ENCODE measurements at regions not wholly inside any gene's neighbourhood (a gene's known extent, or its start where the extent isn't known, plus 50 kb on each side); places are given as distances from the start of the nearest gene placed in this dataset.

DNA sequence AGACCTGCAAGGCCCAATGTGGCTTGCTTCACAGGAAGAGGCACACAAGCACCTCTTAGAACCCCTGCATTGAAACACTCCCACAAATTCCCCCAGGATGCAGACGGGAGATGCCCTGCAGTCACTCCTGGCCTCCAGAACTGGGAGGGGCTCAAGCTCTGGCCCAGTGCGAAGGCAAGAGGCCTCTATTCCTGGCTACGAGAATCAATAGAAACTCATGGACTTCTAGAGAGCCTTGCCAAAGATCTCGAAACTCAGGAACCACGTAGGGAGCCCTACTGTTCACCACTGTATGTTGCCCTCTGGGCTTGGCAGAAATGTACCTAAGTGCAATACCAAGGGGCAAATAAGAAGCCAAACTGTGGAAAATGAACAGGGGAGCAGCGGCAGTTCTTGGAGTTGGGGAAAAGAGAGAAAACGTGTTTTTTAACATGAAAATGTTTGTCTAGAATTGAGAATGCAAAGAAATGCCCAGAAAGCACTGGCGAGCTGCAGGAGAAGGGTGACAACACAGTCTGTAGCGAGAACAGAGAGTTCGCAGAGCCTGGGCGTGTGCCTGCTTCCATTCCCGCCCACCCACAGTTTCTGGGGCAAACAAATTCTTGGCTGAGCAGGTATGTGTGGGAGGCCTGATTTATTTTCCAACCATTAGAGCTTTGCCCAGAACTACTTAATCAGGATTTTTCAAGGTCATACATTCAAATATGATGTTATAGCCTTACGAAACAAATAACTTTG is 260.5 kb upstream of the KLF14 start:
- no peak for DNase-seq (ENCODE audit: low read depth)
- Histone ChIP-seq H3K36me3 (ENCODE audit: control insufficient read depth, insufficient read depth, low read length) (no peaks in the 10 kb centered on the region), H3K4me3 (ENCODE audit: low read depth, low read length) (no peak overlapping the region), H3K27me3 (ENCODE audit: control insufficient read depth, insufficient read depth, low read length) (no peaks in the 10 kb centered on the region)
- POLR2A ChIA-PET, result interaction anchor here (0.6 kb wide), 1 partner anchor 71 kb away, joined by 3 read pairs; no protein-coding TSS in a partner anchor
- CTCF ChIA-PET, result interaction anchor here (0.6 to 4.2 kb wide), 4 partner anchors 12 to 153 kb away, joined by 3 to 31 read pairs (median 12); no protein-coding TSS in a partner anchor
- TF ChIP-seq, protein P1, sequence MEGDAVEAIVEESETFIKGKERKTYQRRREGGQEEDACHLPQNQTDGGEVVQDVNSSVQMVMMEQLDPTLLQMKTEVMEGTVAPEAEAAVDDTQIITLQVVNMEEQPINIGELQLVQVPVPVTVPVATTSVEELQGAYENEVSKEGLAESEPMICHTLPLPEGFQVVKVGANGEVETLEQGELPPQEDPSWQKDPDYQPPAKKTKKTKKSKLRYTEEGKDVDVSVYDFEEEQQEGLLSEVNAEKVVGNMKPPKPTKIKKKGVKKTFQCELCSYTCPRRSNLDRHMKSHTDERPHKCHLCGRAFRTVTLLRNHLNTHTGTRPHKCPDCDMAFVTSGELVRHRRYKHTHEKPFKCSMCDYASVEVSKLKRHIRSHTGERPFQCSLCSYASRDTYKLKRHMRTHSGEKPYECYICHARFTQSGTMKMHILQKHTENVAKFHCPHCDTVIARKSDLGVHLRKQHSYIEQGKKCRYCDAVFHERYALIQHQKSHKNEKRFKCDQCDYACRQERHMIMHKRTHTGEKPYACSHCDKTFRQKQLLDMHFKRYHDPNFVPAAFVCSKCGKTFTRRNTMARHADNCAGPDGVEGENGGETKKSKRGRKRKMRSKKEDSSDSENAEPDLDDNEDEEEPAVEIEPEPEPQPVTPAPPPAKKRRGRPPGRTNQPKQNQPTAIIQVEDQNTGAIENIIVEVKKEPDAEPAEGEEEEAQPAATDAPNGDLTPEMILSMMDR (IDR thresholded peaks at IDR 0.05; ENCODE audit: insufficient read depth, low read depth, low read length), result no peak

GRCh38 chr7:130995252-130996081 is 261.5 kb upstream of the KLF14 start:
- Histone ChIP-seq H3K27me3 (ENCODE audit: control insufficient read depth, insufficient read depth, low read length) (no peaks in the 10 kb centered on the region), H3K4me3 (ENCODE audit: low read depth, low read length) (no peak overlapping the region), H3K36me3 (ENCODE audit: control insufficient read depth, insufficient read depth, low read length) (no peaks in the 10 kb centered on the region)
- ChIA-PET POLR2A (interaction anchor here (0.6 kb wide), 1 partner anchor 72 kb away, joined by 3 read pairs; no protein-coding TSS in a partner anchor), CTCF (interaction anchor here (0.7 to 4.2 kb wide), 6 partner anchors 8 to 158 kb away, joined by 3 to 31 read pairs (median 8); no protein-coding TSS in a partner anchor)
- DNase-seq (ENCODE audit: low read depth), result no peak
- TF ChIP-seq, protein P1 (IDR thresholded peaks at IDR 0.05; ENCODE audit: insufficient read depth, low read depth, low read length), result no peak

- POLR2A ChIA-PET, result no interaction called here
- H3K4me3 ChIP-seq (ENCODE audit: low read depth, low read length), result no peak overlapping the region
- no peak for DNase-seq (ENCODE audit: low read depth)
Measured at GRCh38 chr7:130996205-130996832, 262.3 kb upstream of the KLF14 start.

GRCh38 chr7:130996833-130997231 is 262.8 kb upstream of the KLF14 start:
- DNase-seq (ENCODE audit: low read depth), result no peak
- ChIA-PET CTCF (interaction anchor here (0.6 to 4.2 kb wide), 9 partner anchors 9 to 531 kb away, joined by 3 to 31 read pairs (median 4); no protein-coding TSS in a partner anchor), POLR2A (no interaction called here)
- Histone ChIP-seq H3K4me3 (ENCODE audit: low read depth, low read length) (no peak overlapping the region), H3K36me3 (ENCODE audit: control insufficient read depth, insufficient read depth, low read length) (no peaks in the 10 kb centered on the region), H3K27me3 (ENCODE audit: control insufficient read depth, insufficient read depth, low read length) (no peaks in the 10 kb centered on the region)
- TF ChIP-seq, protein P1 (IDR thresholded peaks at IDR 0.05; ENCODE audit: insufficient read depth, low read depth, low read length), result no peak

More at GRCh38 chr7:130996205-130996832, 262.3 kb upstream of the KLF14 start:
- TF ChIP-seq, protein P1 (IDR thresholded peaks at IDR 0.05; ENCODE audit: insufficient read depth, low read depth, low read length), result 0 out of 2 replicates have a peak, but pooled peaks have one; percentile 14
- Histone ChIP-seq H3K27me3 (ENCODE audit: control insufficient read depth, insufficient read depth, low read length) (no peaks in the 10 kb centered on the region), H3K36me3 (ENCODE audit: control insufficient read depth, insufficient read depth, low read length) (no peaks in the 10 kb centered on the region)
- CTCF ChIA-PET, result interaction anchor here (0.6 to 4.2 kb wide), 9 partner anchors 8 to 531 kb away, joined by 3 to 31 read pairs (median 4); no protein-coding TSS in a partner anchor

Data from BJ (cell line).